Astrocyte (in vitro differentiated cells and primary cell): ENCODE measurements at regions not wholly inside any gene's neighbourhood (a gene's known extent, or its start where the extent isn't known, plus 50 kb on each side); places are given as distances from the start of the nearest gene placed in this dataset.

ENCODE experiments used
- DNase-seq: peaks from one replicate; pipeline ENCODE4 v3.0.0-alpha.2; 2010; ENCODE audit warnings: low read depth
- FAIRE-seq: peaks from 2 replicates; lab custom pipeline; 2011; peaks lifted over from hg19 to GRCh38; lab: Jason Lieb, UNC
- H2AFZ ChIP-seq: 2 replicates; pipeline ENCODE4 v1.6.0; 2012; ENCODE audit warnings: low read depth, low read length, inconsistent platforms
- H3K27ac ChIP-seq: 2 replicates; pipeline ENCODE4 v1.5.1; 2011; ENCODE audit warnings: low read depth, low read length, inconsistent platforms
- H3K27me3 ChIP-seq: 2 replicates; pipeline ENCODE4 v1.6.0; 2011; ENCODE audit warnings: low read length, inconsistent platforms; ENCODE audit not compliant: insufficient read depth
- H3K36me3 ChIP-seq: 2 replicates; pipeline ENCODE4 v1.5.1; 2011; ENCODE audit warnings: low read length, inconsistent platforms; ENCODE audit not compliant: insufficient read depth
- H3K4me1 ChIP-seq: 2 replicates; pipeline ENCODE4 v1.5.1; 2011; ENCODE audit warnings: low read length, inconsistent platforms; ENCODE audit not compliant: insufficient read depth
- H3K4me2 ChIP-seq: 2 replicates; pipeline ENCODE4 v1.6.0; 2012; ENCODE audit warnings: low read length, inconsistent platforms
- H3K4me3 ChIP-seq: 2 replicates; pipeline ENCODE4 v1.5.1; 2011; ENCODE audit warnings: low read depth, mild to moderate bottlenecking, low read length, inconsistent platforms; ENCODE audit not compliant: insufficient read depth
- H3K79me2 ChIP-seq: 2 replicates; pipeline ENCODE4 v1.6.0; 2012; ENCODE audit warnings: mild to moderate bottlenecking, low read length, inconsistent platforms; ENCODE audit not compliant: insufficient read depth
- H3K9ac ChIP-seq: 2 replicates; pipeline ENCODE4 v1.6.0; 2012; ENCODE audit warnings: mild to moderate bottlenecking, low read length, inconsistent platforms
- H3K9me3 ChIP-seq: 2 replicates; pipeline ENCODE4 v1.5.1; 2012; ENCODE audit warnings: low read depth, mild to moderate bottlenecking, low read length, inconsistent platforms; ENCODE audit not compliant: insufficient read depth
- H4K20me1 ChIP-seq: 2 replicates; pipeline ENCODE4 v1.6.0; 2012; ENCODE audit warnings: low read length, inconsistent platforms; ENCODE audit not compliant: insufficient read depth
- H3K27ac Mint-ChIP-seq: one replicate; pipeline ENCODE4 v1.8.0; 2021; ENCODE audit warnings: mild to moderate bottlenecking, mixed read lengths; ENCODE audit not compliant: unreplicated experiment
- H3K27me3 Mint-ChIP-seq: one replicate; pipeline ENCODE4 v1.8.0; 2021; ENCODE audit warnings: low read depth, mixed read lengths; ENCODE audit not compliant: unreplicated experiment
- H3K36me3 Mint-ChIP-seq: one replicate; pipeline ENCODE4 v1.8.0; 2021; ENCODE audit warnings: low read depth, mixed read lengths; ENCODE audit not compliant: unreplicated experiment
- H3K4me1 Mint-ChIP-seq: one replicate; pipeline ENCODE4 v1.8.0; 2021; ENCODE audit warnings: low read depth, mixed read lengths; ENCODE audit not compliant: unreplicated experiment
- H3K4me3 Mint-ChIP-seq: one replicate; pipeline ENCODE4 v1.8.0; 2021; ENCODE audit warnings: mild to moderate bottlenecking, moderate library complexity, mixed read lengths; ENCODE audit not compliant: unreplicated experiment
- H3K9me3 Mint-ChIP-seq: one replicate; pipeline ENCODE4 v1.8.0; 2021; ENCODE audit warnings: mild to moderate bottlenecking, mixed read lengths; ENCODE audit not compliant: unreplicated experiment
- CTCF ChIP-seq: IDR thresholded peaks from 2 replicates; pipeline ENCODE4 v1.5.1; 2011; ENCODE audit warnings: low read depth, mild to moderate bottlenecking, inconsistent platforms, low read length, moderate library complexity; ENCODE audit not compliant: insufficient read depth
- EZH2 ChIP-seq: IDR thresholded peaks from 2 replicates; pipeline ENCODE4 v1.6.1; 2012; ENCODE audit warnings: mild to moderate bottlenecking, low read length, inconsistent platforms; ENCODE audit not compliant: insufficient read depth

GRCh38 chrX:7730071-7730470 lies 112.9 kb upstream of the VCX start:
- Mint-ChIP-seq H3K4me3 (no peak overlapping the region), H3K36me3 (no peaks in the 10 kb centered on the region), H3K27me3 (no peaks in the 10 kb centered on the region), H3K4me1 (no peaks in the 10 kb centered on the region), H3K9me3 (no peaks in the 10 kb centered on the region), H3K27ac (no peak overlapping the region)
- no peak for DNase-seq
- H3K4me1 ChIP-seq = no peaks in the 10 kb centered on the region
- no peaks in the 10 kb centered on the region for H3K79me2 ChIP-seq
- H3K36me3 ChIP-seq = no peaks in the 10 kb centered on the region
- H3K4me3 ChIP-seq = no peak overlapping the region
- no peaks in the 10 kb centered on the region for H4K20me1 ChIP-seq
- H3K9ac ChIP-seq = no peak overlapping the region
- FAIRE-seq = no peak
- H3K27ac ChIP-seq = no peak overlapping the region
- H3K27me3 ChIP-seq = no peaks in the 10 kb centered on the region
- no peak overlapping the region for H2AFZ ChIP-seq
- no peaks in the 10 kb centered on the region for H3K9me3 ChIP-seq
- TF ChIP-seq EZH2 = no peak
- no peak overlapping the region for H3K4me2 ChIP-seq

- no peaks in the 10 kb centered on the region for H3K4me1 ChIP-seq
- DNase-seq (no peak), FAIRE-seq (no peak)
- H3K9ac ChIP-seq = no peak overlapping the region
- no peaks in the 10 kb centered on the region for H3K9me3 ChIP-seq
- H3K27ac ChIP-seq = no peak overlapping the region
- Mint-ChIP-seq H3K4me3 (no peak overlapping the region), H3K9me3 (no peaks in the 10 kb centered on the region), H3K27me3 (no peaks in the 10 kb centered on the region), H3K27ac (no peak overlapping the region), H3K4me1 (no peaks in the 10 kb centered on the region), H3K36me3 (no peaks in the 10 kb centered on the region)
- H3K36me3 ChIP-seq = no peaks in the 10 kb centered on the region
- no peak overlapping the region for H2AFZ ChIP-seq
- no peaks in the 10 kb centered on the region for H4K20me1 ChIP-seq
- H3K27me3 ChIP-seq = no peaks in the 10 kb centered on the region
- H3K4me2 ChIP-seq = no peak overlapping the region
- TF ChIP-seq CTCF (no peak), EZH2 (no peak)
- no peak overlapping the region for H3K4me3 ChIP-seq
- H3K79me2 ChIP-seq = no peaks in the 10 kb centered on the region
Measured at GRCh38 chrX:7720519-7720918, 122.5 kb upstream of the VCX start.

DNA sequence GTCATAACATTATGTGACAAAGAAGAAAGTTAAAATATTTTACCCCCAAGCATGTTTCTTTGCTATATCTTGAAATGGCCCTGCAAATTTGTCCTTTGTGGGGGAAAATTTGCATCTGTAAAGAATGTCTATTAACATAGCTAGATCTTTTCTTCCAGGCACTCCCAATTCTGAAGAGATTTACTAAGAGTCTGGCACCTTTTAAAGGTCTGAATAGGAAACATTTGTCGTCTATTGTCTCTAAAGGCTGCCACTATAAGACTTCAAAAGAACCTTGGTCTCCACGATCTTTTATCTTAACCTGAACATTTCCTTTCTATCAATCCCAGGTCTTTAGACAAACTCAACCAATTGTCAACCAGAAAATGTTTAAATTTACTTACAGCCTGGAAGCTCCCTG lies 128.6 kb upstream of the VCX start:
- no peaks in the 10 kb centered on the region for H3K9me3 ChIP-seq
- no peak for FAIRE-seq
- H3K4me1 Mint-ChIP-seq = no peaks in the 10 kb centered on the region
- no peak for DNase-seq
- H3K4me3 ChIP-seq = no peak overlapping the region
- no peak overlapping the region for H3K27ac ChIP-seq
- H3K9me3 Mint-ChIP-seq = peaks cover 2% of the 10 kb centered on the region
- H3K27me3 ChIP-seq = no peaks in the 10 kb centered on the region
- no peak overlapping the region for H3K27ac Mint-ChIP-seq
- no peak overlapping the region for H2AFZ ChIP-seq
- no peak for TF ChIP-seq EZH2
- no peak for TF ChIP-seq CTCF
- no peaks in the 10 kb centered on the region for H3K4me1 ChIP-seq
- H3K36me3 Mint-ChIP-seq = no peaks in the 10 kb centered on the region
- no peaks in the 10 kb centered on the region for H3K79me2 ChIP-seq
- no peak overlapping the region for H3K4me3 Mint-ChIP-seq
- no peak overlapping the region for H3K9ac ChIP-seq
- no peaks in the 10 kb centered on the region for H3K36me3 ChIP-seq
- no peaks in the 10 kb centered on the region for H3K27me3 Mint-ChIP-seq
- H3K4me2 ChIP-seq = no peak overlapping the region
- H4K20me1 ChIP-seq = no peaks in the 10 kb centered on the region
